ENCODE measurements at regions not wholly inside any gene's neighbourhood (a gene's known extent, or its start where the extent isn't known, plus 50 kb on each side); places are given as distances from the start of the nearest gene placed in this dataset.

DNA sequence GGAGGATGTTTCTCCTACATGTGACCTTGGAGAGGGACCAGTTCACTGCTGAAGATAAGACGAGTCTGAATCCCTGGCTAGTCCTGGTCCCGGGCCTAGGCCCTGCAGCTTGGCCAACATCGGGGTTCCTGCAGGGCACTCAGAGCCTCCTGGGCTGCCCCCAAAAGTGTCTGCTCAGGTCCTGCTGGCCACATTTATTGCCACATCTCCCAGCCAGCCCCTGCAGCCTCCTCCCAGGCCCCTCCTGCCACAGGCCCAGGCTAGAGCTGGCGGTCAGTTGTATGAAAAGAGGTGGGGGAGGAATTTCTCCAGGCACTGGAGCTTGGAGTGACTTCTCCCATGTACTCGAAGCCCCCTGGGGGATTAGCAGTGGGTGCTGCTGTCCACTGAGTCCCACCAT, 56.5 kb upstream of the PPARA start:
- Histone ChIP-seq H3K9ac (ENCODE audit: low read length) (no peak overlapping the region), H3K27me3 (ENCODE audit: control insufficient read depth, insufficient read depth, low read length) (no peaks in the 10 kb centered on the region), H3K4me1 (ENCODE audit: control insufficient read depth, low read depth, low read length) (no peaks in the 10 kb centered on the region), H3K9me3 (ENCODE audit: control insufficient read depth, low read depth, low read length) (no peaks in the 10 kb centered on the region), H3K4me3 (ENCODE audit: low read length) (no peak overlapping the region), H3K36me3 (ENCODE audit: control insufficient read depth, low read depth, low read length) (no peaks in the 10 kb centered on the region), H3K27ac (ENCODE audit: low read length) (no peak overlapping the region)

- no peak overlapping the region for H3K27ac ChIP-seq (ENCODE audit: low read length)
- no peaks in the 10 kb centered on the region for H3K36me3 ChIP-seq (ENCODE audit: control insufficient read depth, low read depth, low read length)
- no peak overlapping the region for H3K4me3 ChIP-seq (ENCODE audit: low read length)
- no peak overlapping the region for H3K9ac ChIP-seq (ENCODE audit: low read length)
- H3K9me3 ChIP-seq (ENCODE audit: control insufficient read depth, low read depth, low read length), result no peaks in the 10 kb centered on the region
- H3K4me1 ChIP-seq (ENCODE audit: control insufficient read depth, low read depth, low read length), result no peaks in the 10 kb centered on the region
- no peaks in the 10 kb centered on the region for H3K27me3 ChIP-seq (ENCODE audit: control insufficient read depth, insufficient read depth, low read length)
Measured at GRCh38 chr22:46094676-46095075, 55.6 kb upstream of the PPARA start.

DNA sequence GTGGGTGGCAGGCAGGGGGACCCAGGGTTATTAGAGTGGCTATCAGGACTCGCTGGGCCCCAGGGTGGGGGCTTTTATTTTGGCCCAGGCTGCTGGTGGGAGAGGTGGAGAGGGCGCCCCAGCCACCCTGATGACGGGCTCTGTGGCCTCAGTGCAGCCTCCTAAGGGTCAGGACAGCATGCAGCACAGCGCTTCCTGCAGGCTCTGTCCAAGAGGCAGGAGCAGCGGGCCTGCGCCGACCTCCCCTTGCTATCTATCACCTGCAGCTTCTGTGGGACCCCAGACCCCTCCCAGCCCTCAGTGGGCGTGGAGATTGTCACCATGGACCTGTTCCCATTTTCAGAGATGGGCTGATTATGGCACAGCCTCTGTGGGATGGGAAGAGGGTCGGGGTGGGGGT, 54.3 kb upstream of the PPARA start:
- no peaks in the 10 kb centered on the region for H3K4me1 ChIP-seq (ENCODE audit: control insufficient read depth, low read depth, low read length)
- no peak overlapping the region for H3K27ac ChIP-seq (ENCODE audit: low read length)
- H3K27me3 ChIP-seq (ENCODE audit: control insufficient read depth, insufficient read depth, low read length), result no peaks in the 10 kb centered on the region
- H3K4me3 ChIP-seq (ENCODE audit: low read length), result no peak overlapping the region
- H3K36me3 ChIP-seq (ENCODE audit: control insufficient read depth, low read depth, low read length), result no peaks in the 10 kb centered on the region
- no peaks in the 10 kb centered on the region for H3K9me3 ChIP-seq (ENCODE audit: control insufficient read depth, low read depth, low read length)
- no peak overlapping the region for H3K9ac ChIP-seq (ENCODE audit: low read length)

GRCh38 chr22:46096706-46097230, 53.6 kb upstream of the PPARA start:
- H3K9ac ChIP-seq (ENCODE audit: low read length), result no peak overlapping the region

GRCh38 chr22:46097268-46097900, 52.9 kb upstream of the PPARA start:
- no peak overlapping the region for H3K9ac ChIP-seq (ENCODE audit: low read length)
- no peaks in the 10 kb centered on the region for H3K36me3 ChIP-seq (ENCODE audit: control insufficient read depth, low read depth, low read length)
- H3K27ac ChIP-seq (ENCODE audit: low read length), result no peak overlapping the region
- no peak overlapping the region for H3K4me3 ChIP-seq (ENCODE audit: low read length)
- no peaks in the 10 kb centered on the region for H3K27me3 ChIP-seq (ENCODE audit: control insufficient read depth, insufficient read depth, low read length)
- H3K4me1 ChIP-seq (ENCODE audit: control insufficient read depth, low read depth, low read length), result no peaks in the 10 kb centered on the region
- H3K9me3 ChIP-seq (ENCODE audit: control insufficient read depth, low read depth, low read length), result no peaks in the 10 kb centered on the region

More at GRCh38 chr22:46096706-46097230, 53.6 kb upstream of the PPARA start:
- no peaks in the 10 kb centered on the region for H3K27me3 ChIP-seq (ENCODE audit: control insufficient read depth, insufficient read depth, low read length)
- H3K9me3 ChIP-seq (ENCODE audit: control insufficient read depth, low read depth, low read length), result no peaks in the 10 kb centered on the region
- H3K4me1 ChIP-seq (ENCODE audit: control insufficient read depth, low read depth, low read length), result no peaks in the 10 kb centered on the region
- no peaks in the 10 kb centered on the region for H3K36me3 ChIP-seq (ENCODE audit: control insufficient read depth, low read depth, low read length)
- H3K4me3 ChIP-seq (ENCODE audit: low read length), result no peak overlapping the region
- H3K27ac ChIP-seq (ENCODE audit: low read length), result no peak overlapping the region

- Histone ChIP-seq H3K4me1 (ENCODE audit: control insufficient read depth, low read depth, low read length) (no peaks in the 10 kb centered on the region), H3K27ac (ENCODE audit: low read length) (no peak overlapping the region), H3K9me3 (ENCODE audit: control insufficient read depth, low read depth, low read length) (no peaks in the 10 kb centered on the region), H3K27me3 (ENCODE audit: control insufficient read depth, insufficient read depth, low read length) (no peaks in the 10 kb centered on the region), H3K36me3 (ENCODE audit: control insufficient read depth, low read depth, low read length) (no peaks in the 10 kb centered on the region), H3K4me3 (ENCODE audit: low read length) (no peak overlapping the region), H3K9ac (ENCODE audit: low read length) (no peak overlapping the region)
Measured at GRCh38 chr22:46098525-46099475, 51.5 kb upstream of the PPARA start.

DNA sequence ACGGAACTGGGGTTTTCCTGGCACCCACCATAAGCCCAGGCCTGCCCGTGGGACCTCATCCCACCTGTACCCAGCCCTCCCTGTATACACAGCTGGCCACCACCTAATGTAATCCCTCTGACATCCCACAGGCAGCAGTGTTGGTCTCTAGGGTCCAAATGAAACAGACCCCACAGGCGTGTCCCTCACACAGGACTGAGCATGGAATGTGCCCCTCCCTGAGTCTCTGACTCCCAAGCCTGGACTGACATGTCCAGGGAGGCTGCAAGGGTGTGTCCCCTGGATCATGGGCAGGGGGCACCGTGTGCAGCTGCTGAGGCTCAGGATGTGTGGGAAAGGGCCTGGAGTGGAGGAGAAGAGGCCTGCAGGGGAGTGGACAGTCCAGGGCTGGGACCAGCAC, 50.6 kb upstream of the PPARA start:
- Histone ChIP-seq H3K4me3 (ENCODE audit: low read length) (no peak overlapping the region), H3K4me1 (ENCODE audit: control insufficient read depth, low read depth, low read length) (no peaks in the 10 kb centered on the region), H3K9ac (ENCODE audit: low read length) (no peak overlapping the region), H3K9me3 (ENCODE audit: control insufficient read depth, low read depth, low read length) (no peaks in the 10 kb centered on the region), H3K36me3 (ENCODE audit: control insufficient read depth, low read depth, low read length) (no peaks in the 10 kb centered on the region), H3K27me3 (ENCODE audit: control insufficient read depth, insufficient read depth, low read length) (no peaks in the 10 kb centered on the region), H3K27ac (ENCODE audit: low read length) (no peak overlapping the region)

GRCh38 chr22:46100401-46101105, 49.8 kb upstream of the PPARA start:
- Histone ChIP-seq H3K36me3 (ENCODE audit: control insufficient read depth, low read depth, low read length) (no peaks in the 10 kb centered on the region), H3K27me3 (ENCODE audit: control insufficient read depth, insufficient read depth, low read length) (no peaks in the 10 kb centered on the region), H3K4me3 (ENCODE audit: low read length) (no peak overlapping the region), H3K9ac (ENCODE audit: low read length) (no peak overlapping the region), H3K9me3 (ENCODE audit: control insufficient read depth, low read depth, low read length) (no peaks in the 10 kb centered on the region), H3K27ac (ENCODE audit: low read length) (no peak overlapping the region), H3K4me1 (ENCODE audit: control insufficient read depth, low read depth, low read length) (no peaks in the 10 kb centered on the region)
